SIG-M5 treated with dmso at 0.1 percent for 504 hours (cell line): ENCODE measurements at regions not wholly inside any gene's neighbourhood (a gene's known extent, or its start where the extent isn't known, plus 50 kb on each side); places are given as distances from the start of the nearest gene placed in this dataset.

ENCODE experiments used
- DNase-seq: peaks from one replicate; lab custom pipeline; 2025; ENCODE audit not compliant: unreplicated experiment; lab: John Stamatoyannopoulos, UW

DNA sequence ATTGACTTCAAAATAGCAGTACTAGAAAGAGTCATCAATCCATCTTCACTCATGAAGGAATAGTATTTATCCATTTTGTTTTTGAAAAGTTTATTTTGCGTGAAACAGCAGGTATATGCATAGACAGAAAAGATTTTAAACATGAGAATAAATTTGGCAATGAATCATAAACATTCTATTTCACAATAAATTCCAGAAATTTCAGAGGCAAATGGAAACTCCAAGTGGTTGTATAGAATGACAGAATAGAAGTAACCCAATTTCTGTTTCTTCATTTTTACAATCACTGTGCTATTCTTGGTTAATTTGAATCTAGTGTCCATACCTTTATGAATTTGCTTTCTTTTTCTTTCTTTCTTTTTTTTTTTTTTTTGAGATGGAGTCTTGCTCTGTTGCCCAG lies 173.0 kb upstream of the ECI2 start:
- DNase-seq: no peak

DNA sequence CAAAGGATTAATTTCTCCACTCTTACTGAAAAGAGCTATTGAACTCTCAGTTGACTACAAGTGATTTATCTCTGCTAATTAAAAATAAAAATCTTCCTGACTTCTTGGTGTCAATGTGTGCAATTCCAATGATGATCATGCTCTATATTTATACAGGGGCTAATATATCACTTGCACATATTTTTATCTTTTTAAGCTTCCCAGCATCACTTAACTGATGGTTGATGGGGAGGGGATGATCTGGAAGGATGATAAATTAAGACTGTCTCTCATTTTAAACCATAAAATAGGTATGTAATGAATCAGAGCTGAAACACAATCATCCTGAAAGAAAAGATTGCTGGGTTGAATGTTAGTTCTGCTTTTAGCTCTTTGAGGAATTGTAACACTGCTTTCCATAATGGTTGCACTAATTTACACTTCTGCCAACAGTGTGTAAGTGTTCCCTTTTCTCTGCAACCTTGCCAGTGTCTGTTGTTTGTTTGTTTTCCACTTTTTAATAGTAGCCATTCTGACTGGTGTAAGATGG lies 169.6 kb upstream of the ECI2 start:
- no peak for DNase-seq

DNA sequence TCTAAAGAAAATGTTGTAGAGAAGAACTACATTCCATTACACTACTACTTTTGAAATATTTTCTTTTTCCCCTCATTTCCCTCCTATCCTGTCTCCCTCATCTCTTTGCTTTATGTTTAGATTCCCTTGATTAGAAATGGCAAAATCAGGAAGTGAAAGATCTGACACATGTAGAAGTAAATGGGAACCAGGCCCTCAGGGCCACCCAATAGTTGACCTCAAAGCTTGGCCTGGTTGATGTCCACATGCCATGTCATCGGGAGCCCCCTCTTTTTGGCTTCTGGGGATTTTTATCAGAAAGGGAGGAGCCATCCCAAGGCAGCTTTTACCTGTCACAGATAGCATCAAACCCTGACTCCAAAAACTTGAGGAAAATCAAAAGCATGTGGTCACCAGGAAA lies 168.3 kb upstream of the ECI2 start:
- no peak for DNase-seq

DNA sequence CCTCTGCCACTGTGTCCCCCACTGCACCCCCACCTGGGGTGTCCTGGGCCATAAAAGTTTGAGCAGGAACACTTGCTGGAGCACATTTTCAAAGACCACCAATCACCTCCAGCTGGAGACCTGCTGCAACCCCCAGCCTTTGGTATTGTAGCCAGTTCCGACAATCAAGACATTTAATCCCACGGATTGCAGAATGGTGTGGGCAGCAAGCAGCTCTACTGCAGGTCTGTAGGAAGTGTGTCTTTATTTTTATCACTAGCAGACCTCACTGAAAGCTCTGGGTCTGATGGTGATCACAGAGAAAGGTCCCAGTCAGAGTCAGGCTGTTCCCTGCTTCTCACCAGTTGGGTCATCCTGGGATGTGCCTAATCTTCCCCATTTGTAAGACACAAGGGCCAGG lies 167.1 kb upstream of the ECI2 start:
- no peak for DNase-seq

DNA sequence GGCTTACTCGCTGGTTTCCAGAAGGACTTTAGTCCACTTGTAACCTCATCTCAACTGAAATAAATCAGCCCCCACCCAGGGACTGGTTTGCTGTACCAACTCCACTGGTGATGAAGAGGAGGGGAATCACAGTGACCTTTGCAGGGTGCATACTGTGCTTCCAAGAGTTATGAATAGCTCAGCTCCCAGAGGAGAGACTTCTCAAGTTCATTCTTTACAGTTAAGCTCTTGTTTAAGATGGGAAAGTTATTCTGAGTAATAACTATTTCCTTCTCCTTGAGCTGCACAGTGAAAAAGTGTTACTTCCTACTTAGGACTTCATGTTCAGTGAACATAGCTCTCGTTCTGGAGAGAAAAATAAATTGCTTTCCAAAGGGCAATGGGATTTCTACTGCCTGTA lies 166.5 kb upstream of the ECI2 start:
- DNase-seq: no peak

DNA sequence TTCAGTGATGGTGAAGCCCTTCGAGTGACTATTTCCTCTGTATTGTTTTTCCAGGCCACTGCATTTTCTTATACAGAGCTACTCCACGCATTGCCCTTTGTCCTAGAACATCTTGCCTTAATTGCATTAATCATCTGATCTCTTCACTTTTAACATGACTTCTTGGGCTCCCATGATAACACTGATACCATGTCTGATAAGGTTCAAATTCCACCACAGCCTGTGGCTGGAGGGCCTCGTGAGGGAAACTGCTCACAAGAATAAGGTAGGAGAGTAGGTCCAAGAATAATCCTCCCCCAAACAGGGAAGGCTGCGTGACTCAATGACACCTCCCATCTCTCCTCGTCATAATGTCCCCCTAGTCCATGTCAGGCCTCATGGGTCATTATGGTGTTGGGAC lies 165.5 kb upstream of the ECI2 start:
- no peak for DNase-seq

DNA sequence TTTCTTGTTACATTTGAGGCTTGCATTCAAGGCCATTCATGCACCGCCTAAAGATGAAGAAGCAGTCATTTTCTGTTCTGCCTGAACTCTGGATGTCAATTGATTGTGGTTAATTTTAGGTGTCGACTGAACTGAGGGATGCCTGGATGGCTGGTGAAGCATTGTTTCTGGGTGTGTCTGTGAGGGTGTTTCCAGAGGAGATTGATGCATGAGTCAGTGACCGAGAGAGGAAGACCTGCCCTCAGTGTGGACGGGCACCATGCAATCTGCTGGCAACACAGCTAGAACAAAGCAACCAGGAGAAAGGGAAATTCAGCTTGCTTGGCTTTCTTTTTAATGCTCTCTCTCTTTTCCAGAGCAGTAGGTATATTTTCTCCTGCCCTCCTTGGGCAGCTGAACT lies 164.1 kb upstream of the ECI2 start:
- no peak for DNase-seq

DNA sequence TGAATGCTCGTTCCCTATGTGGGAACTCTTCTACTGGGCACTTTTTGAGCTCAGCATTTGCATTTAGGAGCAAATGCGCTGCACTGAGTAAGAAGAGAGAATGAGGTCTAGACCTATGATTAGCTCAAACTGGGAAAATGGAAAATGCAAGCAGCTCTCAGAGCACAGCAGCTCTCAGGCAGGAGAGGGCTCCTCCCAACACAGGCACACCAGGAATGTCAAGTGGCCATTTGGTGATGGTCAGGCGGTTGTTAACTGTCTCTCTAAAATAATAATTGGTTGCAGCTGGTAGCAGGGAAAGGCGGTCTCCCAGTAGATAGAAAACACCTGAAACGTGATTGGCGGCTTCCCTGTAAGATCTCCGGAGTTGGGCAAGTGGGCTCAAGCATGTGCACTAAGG lies 162.0 kb upstream of the ECI2 start:
- DNase-seq: no peak

DNA sequence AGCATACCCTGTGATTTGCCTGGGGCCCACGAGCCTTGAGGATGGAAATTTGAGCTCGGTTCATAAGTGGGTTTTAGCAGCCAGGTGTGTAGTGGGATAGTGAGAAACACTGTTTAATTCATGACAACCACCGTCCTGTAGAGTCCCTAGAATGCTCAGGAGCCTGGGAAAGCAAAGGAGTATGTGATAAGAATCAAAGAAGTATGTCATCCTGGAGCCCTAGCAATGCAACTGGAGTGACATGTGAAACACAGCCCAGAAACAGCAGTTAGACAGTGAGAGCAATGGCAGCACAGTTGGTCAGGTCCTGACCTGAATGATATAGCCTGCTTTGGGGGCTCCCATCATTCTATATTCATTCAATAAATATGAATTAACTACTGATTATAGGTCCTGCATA lies 161.2 kb upstream of the ECI2 start:
- DNase-seq: no peak

DNA sequence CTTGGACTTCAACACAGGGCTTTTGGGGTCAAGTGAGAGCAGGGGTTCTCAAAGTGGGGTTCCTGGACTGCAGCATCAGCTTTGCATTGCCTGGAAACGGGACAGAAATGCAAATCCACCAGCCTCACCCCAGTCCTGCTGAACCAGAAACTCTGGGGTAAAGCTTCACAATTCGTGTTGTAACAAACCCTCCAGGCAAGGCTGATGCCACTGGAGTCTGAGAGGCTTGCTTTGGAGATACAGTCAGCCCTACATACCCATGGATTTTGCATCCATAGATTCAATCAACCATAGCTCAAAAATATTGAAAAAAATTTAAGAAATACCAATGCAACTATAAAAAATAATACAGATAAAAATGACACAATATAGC lies 160.4 kb upstream of the ECI2 start:
- no peak for DNase-seq

DNA sequence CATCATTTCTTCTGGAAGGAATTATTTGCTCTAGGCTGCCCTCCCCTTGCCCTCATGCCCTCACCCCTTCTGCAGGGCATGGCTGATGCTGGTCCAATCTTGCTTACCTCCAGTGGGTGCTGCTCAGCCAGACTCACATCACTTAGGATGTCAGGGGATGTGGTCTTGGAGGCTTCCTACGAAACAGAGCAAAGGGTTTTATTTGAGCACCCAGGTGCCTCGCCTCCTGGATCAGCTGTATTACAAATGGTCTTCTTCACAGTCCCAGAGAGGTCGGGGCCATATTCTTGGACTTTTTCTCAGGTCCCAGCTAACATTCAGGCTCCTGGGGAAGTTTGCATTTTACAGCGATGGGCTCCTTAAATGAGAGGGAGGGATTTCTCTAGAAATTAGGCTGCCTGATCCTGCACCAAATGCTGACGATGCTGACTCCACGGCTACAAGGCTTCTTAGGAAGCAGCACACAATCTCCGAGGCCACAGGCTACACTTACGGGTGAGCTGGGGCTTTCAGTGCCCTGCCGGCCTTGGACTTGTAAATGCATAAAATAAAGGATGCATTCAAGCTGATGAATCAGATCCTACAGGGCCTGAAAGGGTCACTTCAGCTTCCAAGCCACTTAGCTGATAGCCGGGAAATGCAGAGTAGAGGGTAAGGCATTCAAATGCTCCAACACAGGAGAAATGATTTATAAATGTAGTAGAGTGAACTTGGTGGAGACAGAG lies 159.8 kb upstream of the ECI2 start:
- DNase-seq: no peak

DNA sequence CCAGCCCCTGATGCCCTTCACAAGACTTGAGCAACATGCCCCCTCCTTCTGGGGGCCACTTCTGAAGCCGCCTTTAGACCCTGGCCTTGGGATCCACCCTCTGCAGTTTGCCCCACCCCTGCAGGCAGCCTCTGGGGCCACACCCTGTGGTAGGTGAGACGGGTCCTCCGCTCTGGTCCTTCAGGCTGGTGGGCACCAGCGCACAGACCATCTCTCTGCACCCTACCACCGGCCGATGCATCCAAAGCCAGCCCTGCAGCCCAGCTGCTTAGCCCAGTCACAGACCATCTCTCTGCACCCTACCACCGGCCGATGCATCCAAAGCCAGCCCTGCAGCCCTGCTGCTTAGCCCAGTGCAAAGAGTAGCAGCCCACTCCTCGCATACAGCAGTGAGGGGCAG lies 159.3 kb upstream of the ECI2 start:
- no peak for DNase-seq

DNA sequence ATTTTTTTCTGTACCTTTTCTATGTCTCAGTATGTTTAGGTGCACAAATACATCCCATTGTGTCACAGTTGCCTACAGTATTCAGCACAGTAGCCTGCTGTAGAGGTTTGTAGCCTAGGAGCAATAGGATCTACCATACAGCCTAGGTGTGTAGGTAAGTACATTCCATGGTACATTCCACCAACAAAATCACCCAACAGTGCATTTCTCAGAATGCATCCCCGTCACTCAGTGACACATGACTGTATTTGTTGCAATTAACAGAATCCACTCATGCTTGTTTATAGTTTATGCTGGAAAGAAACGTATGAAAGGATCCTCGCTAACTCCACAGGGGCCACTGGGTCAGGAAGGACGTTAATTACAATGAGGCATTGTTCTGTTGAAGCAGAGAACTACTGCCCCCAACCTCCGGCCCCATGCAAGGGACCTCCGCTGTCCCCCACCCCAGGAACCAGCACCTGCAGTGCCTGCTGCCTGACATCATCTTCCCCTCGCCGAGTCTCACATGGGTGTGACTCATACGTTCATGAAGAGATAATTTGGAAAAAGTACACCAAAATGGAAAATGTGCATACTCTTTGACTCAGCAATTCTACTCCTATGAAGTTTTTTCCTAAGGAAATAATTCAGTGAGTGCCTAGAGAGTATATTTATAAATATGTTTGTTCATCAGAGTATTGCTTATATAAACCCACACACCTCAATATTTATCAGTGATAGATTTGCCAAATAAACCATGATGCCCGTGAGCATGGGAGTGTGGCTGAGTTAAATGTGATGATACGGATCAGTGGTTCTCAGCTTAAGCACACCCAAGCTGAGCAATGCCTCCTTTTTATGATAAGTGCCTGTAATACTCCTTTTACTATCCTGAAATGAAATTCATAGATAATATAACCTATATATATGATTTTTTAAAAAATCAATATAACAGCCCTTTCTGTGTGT lies 156.4 kb upstream of the ECI2 start:
- DNase-seq: no peak

DNA sequence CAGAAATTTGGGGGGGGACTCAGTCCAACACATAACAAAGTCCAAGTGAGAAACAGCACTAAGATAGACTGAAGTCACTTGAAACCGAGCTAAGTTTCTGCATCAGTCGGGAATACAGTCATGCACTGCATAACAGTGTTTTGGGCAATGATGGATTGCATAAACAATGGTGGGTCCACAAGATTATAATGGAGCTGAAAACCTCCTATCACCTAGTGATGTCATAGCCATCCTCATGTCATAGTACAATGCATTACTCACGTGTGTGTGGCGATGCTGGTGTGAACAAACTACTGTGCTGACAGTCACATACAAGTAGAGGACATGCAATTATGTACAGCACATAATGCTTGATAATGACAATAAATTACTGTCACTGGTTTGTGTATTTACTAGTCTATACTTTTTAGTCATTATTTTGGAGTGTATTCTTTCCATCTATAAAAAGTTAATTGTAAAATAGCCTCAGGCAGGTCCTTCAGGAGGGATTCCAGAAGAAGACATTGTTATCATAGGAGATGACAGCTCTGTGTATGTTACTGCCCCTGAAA lies 154.5 kb upstream of the ECI2 start:
- no peak for DNase-seq

DNA sequence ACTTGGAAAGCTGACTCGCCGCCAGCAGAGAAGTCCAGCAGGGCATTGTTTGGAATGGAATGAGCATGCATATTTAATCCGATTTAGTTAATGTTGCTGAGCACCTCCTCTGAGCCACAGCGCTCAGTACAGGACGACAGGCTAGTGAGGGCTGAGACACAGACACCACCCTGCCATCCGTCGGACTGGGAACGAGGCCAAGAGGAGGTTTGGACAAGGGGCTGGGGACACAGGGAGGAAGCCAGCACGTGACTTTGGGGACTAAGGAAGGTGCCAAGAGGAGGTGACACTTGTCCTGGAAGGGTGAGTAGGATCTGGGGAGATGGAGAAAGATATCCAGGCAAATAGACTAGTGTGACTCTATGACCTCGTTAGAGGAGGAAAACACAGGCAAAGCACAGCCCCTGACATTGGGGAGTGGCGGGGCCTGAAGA lies 152.5 kb upstream of the ECI2 start:
- no peak for DNase-seq

DNA sequence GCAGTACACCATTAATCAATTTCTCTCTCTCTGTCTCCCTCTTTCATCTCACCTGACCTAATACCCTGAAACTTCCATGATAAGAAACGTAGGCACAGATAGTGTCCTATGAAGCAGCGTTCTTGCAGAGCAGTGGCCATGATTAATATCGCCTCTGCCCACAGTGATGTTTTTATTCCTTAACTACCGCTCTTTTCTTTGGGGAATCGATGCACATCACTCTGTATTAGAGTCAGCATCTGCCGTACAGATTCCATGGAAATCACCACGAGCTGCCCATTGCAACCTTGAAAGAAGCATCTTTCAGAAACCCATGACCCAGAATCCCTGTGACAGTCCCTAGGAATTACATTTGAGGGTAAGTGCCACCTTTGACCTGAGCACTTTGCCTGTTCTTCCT lies 152.0 kb upstream of the ECI2 start:
- DNase-seq: no peak

DNA sequence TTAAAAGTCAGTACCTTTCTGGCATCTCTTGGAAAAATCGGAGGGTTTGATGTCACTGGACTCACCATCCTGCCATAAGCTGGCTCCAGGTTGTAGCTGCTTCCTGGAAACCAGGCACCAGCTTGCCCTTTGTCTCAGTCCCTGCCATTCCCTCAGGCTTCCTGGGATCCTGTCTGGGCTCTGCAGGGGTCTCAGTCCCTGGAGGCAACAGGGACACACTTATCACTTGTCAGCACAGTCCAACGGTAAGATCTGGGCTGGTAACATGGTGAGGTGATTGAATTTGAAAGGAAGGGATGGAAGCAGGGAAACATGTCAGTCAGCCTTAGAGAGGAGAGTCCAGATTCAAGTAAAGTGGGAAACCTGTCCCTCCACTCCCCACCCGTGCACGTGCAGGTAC lies 147.6 kb upstream of the ECI2 start:
- no peak for DNase-seq

DNA sequence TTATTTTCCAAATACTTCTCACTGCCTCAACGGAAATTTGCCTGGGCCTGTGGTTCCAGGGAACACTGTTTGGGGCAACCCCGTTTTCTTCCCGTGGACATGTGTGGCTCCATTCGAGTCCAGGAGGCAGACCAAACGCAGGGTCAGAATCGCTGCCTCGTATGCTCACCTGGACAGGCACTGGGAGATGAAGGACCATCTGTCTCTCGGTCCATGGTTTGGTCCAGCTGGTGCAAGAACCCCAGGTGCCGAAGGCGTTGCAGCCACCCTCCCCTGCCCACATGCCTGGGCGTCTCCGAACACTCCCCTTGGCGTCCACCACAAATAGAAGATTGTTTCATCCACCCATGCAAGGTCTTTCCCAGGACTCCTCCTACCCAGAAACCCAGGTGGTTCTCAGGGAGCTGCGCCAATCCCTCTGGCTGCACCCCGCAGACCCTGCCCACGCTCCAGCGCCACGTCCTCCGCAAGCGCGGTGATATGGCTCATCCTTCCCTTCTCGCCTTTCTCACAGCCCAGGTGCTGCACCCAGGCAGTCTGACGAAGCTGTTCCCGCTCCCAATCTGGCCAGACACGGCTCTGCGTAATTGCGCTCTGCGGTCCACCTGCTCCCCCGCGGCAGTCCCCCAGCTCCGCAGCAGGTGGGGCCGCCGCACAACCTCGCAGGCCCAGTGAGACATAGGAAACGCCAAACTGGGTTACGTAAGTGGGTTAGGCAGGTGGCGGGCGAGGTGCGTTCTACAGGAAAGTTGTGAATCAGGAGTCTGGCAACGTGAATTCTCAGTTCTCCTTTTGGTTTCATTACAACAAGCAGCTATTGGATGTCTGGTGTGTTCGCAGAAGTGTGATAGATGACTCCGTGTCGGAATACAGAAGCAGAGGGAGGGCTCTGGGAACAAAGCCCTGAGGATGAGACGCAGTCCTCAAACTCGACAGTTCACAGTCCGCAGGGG lies 146.2 kb upstream of the ECI2 start:
- DNase-seq: peak; percentile 41

DNA sequence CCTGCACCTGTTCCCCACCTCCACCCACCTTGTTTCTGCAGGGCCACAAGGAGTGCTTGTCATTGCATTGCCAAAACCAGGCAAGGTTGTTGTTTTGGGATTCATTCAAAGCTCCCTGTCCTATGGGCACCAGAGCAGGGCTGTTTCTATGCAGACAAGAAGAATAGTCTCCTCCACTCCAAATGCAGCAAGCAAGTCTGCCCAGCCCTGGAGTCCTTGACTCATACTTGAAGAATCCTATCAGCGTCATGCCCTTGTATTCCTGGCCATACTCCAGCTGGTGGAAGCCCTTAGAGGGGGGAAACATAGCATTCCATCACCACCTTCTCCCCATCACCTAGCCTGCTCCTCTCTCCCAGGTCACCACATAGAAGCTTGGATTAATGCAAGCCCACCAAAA lies 145.3 kb upstream of the ECI2 start:
- no peak for DNase-seq

DNA sequence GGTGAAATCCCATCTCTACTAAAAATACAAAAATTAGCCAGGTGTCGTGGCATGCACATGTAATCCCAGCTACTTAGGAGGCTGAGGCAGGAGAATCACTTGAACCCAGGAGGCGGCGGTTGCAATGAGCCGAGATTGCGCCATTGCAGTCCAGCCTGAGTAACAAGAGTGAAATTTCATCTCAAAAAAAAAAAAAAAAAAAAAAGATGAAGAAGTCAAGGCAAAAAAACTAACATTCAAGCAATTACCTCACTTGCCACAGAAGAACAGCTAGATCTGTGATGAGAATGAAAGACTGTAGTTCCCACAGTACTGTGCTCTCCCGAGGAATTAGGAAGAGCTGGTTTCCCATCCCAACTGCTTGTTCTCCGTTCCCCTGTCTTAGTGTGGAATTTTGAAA lies 144.7 kb upstream of the ECI2 start:
- DNase-seq: no peak
